ENCODE measurements at regions not wholly inside any gene's neighbourhood (a gene's known extent, or its start where the extent isn't known, plus 50 kb on each side); places are given as distances from the start of the nearest gene placed in this dataset.
"Not testable (repeated sequence)": the region's sequence is repeated elsewhere in the genome, so short reads cannot be mapped to it uniquely, and the experiment has no call there.

GRCh38 chr5:130710596-130710995 is 454.5 kb downstream of the HINT1 start:
- DNase-seq: no peak

GRCh38 chr5:130708754-130709153 is 456.3 kb downstream of the HINT1 start:
- no peak for DNase-seq

GRCh38 chr5:130706696-130707095 is 458.4 kb downstream of the HINT1 start:
- no peak for DNase-seq

- DNase-seq: no peak
Measured at GRCh38 chr5:130705368-130705767, 459.7 kb downstream of the HINT1 start.

- DNase-seq: no peak
Measured at GRCh38 chr5:130693509-130693908, 471.5 kb downstream of the HINT1 start.

- peak in 2 of 3 experiments; percentile 8 to 86 for DNase-seq
Measured at GRCh38 chr5:130692770-130693169, 472.3 kb downstream of the HINT1 start.

- DNase-seq: no peak
Measured at GRCh38 chr5:130689831-130690230, 475.2 kb downstream of the HINT1 start.

GRCh38 chr5:130687085-130687733 is 477.8 kb downstream of the HINT1 start:
- DNase-seq: peak in 1 of 3 experiments; percentile 85

- DNase-seq: no peak
Measured at GRCh38 chr5:130678637-130679036, 486.4 kb downstream of the HINT1 start.

GRCh38 chr5:130666462-130666861 is 498.6 kb downstream of the HINT1 start:
- DNase-seq: no peak

GRCh38 chr5:130652176-130652575 is 512.9 kb downstream of the HINT1 start:
- DNase-seq: no peak

GRCh38 chr5:130651440-130651839 is 513.6 kb downstream of the HINT1 start:
- peak in 1 of 3 experiments; percentile 13 for DNase-seq

- no peak for DNase-seq
Measured at GRCh38 chr5:130643321-130643720, 521.7 kb downstream of the HINT1 start.

- no peak for DNase-seq
Measured at GRCh38 chr5:130642461-130642860, 522.6 kb downstream of the HINT1 start.

GRCh38 chr5:130627145-130627544 is 537.9 kb downstream of the HINT1 start:
- DNase-seq: no peak

GRCh38 chr5:130624805-130625204 is 540.3 kb downstream of the HINT1 start:
- no peak for DNase-seq

GRCh38 chr5:130616161-130616560 is 548.9 kb downstream of the HINT1 start:
- DNase-seq: no peak

- DNase-seq: peak; percentile 7 to 51 (median 8)
Measured at GRCh38 chr5:130605234-130605633, 559.8 kb downstream of the HINT1 start.

GRCh38 chr5:130596647-130597046 is 568.4 kb downstream of the HINT1 start:
- not testable (repeated sequence) for DNase-seq

GRCh38 chr5:130580264-130580663 is 584.8 kb downstream of the HINT1 start:
- no peak for DNase-seq

GRCh38 chr5:130578354-130578753 is 586.7 kb downstream of the HINT1 start:
- no peak for DNase-seq

GRCh38 chr5:130571076-130571475 is 594.0 kb downstream of the HINT1 start:
- no peak for DNase-seq

GRCh38 chr5:130568791-130569190 is 596.3 kb downstream of the HINT1 start:
- DNase-seq: no peak

GRCh38 chr5:130555429-130555828 is 609.6 kb downstream of the HINT1 start:
- DNase-seq: no peak

GRCh38 chr5:130550562-130550928 is 614.5 kb downstream of the HINT1 start:
- DNase-seq: peak in 1 of 3 experiments; percentile 10

Measured in NCI-H1417 (cell line).